K562 (cell line): ENCODE measurements at regions not wholly inside any gene's neighbourhood (a gene's known extent, or its start where the extent isn't known, plus 50 kb on each side); places are given as distances from the start of the nearest gene placed in this dataset.

Experiments used
- CSDE1 ChIP-seq, 2 experiments: fragments of 450-650 bp; IDR thresholded peaks; 2 replicates each; pipeline ENCODE4 v1.6.1; 2016; ENCODE audit warnings: mild to moderate bottlenecking in 1 of 2
- FOXA1 ChIP-seq: fragments of 450-650 bp; IDR thresholded peaks from 2 replicates; pipeline ENCODE4 v1.6.1; 2016; ENCODE audit warnings: mild to moderate bottlenecking, borderline replicate concordance
- IFI16 ChIP-seq: fragments of 250-450 bp; sonication (Bioruptor Pico); IDR thresholded peaks from 2 replicates; pipeline ENCODE4 v2.1.2; 2022; ENCODE audit warnings: mild to moderate bottlenecking, inconsistent platforms
- ZNF263 ChIP-seq: sonication (generic); formaldehyde crosslinking; IDR thresholded peaks from 2 replicates; pipeline ENCODE4 v1.8.0; 2022; ENCODE audit warnings: mild to moderate bottlenecking, missing genetic modification reagents, borderline replicate concordance
- TF ChIP-seq, protein P1 (sequence below): IDR thresholded peaks from 2 replicates; pipeline ENCODE4 v1.6.1; 2011; ENCODE audit warnings: borderline replicate concordance, low read depth, mild to moderate bottlenecking, moderate library complexity, low read length; ENCODE audit not compliant: insufficient read depth, poor library complexity, severe bottlenecking
- TF ChIP-seq, protein P2 (sequence below): fragments of 250-450 bp; sonication (Bioruptor Pico); IDR thresholded peaks from 2 replicates; pipeline ENCODE4 v1.4.0; 2020; ENCODE audit warnings: mild to moderate bottlenecking, moderate library complexity
- TF ChIP-seq, protein P3 (sequence below), 3 experiments: fragments of 200-800 bp in 1 of 3; fragments of 250-450 bp in 1 of 3; fragments of 450-650 bp in 1 of 3; sonication (Bioruptor Pico) in 1 of 3; sonication (Bioruptor generic) in 1 of 3; formaldehyde crosslinking in 1 of 3; IDR thresholded peaks; 2 replicates each; pipeline versions ENCODE4 v1.6.1 to v1.8.0; 2016 to 2022; ENCODE audit warnings: mild to moderate bottlenecking in 2 of 3, missing genetic modification characterization in 2 of 3, missing compliant biosample characterization in 1 of 3, moderate library complexity in 1 of 3

DNA sequence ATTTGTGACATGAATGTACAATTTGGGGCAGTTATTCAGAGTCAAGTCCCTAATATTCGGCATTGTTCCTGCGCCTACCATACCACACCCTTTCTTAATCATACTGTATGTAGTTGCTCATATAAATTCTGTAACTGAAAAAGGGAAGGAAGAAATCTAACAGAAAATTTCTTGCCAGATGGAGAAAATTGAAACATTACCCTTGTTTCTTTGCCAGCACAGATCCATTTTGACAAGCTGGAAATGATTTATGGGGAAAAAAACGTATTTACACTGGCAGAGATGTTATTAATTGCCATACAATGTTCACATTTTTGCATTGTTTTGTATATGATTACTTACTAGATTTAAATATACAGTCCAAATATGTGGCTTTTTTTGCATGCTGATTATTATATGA lies 363.8 kb upstream of the PKN2 start (continued):
- TF ChIP-seq FOXA1 (no peak), CSDE1 (IDR thresholded peaks at IDR 0.05) (no peak), ZNF263 (no peak), IFI16 (CRISPR knock-in tag) (no peak)
- TF ChIP-seq, protein P1, sequence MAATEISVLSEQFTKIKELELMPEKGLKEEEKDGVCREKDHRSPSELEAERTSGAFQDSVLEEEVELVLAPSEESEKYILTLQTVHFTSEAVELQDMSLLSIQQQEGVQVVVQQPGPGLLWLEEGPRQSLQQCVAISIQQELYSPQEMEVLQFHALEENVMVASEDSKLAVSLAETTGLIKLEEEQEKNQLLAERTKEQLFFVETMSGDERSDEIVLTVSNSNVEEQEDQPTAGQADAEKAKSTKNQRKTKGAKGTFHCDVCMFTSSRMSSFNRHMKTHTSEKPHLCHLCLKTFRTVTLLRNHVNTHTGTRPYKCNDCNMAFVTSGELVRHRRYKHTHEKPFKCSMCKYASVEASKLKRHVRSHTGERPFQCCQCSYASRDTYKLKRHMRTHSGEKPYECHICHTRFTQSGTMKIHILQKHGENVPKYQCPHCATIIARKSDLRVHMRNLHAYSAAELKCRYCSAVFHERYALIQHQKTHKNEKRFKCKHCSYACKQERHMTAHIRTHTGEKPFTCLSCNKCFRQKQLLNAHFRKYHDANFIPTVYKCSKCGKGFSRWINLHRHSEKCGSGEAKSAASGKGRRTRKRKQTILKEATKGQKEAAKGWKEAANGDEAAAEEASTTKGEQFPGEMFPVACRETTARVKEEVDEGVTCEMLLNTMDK, result no peak
- TF ChIP-seq, protein P2, sequence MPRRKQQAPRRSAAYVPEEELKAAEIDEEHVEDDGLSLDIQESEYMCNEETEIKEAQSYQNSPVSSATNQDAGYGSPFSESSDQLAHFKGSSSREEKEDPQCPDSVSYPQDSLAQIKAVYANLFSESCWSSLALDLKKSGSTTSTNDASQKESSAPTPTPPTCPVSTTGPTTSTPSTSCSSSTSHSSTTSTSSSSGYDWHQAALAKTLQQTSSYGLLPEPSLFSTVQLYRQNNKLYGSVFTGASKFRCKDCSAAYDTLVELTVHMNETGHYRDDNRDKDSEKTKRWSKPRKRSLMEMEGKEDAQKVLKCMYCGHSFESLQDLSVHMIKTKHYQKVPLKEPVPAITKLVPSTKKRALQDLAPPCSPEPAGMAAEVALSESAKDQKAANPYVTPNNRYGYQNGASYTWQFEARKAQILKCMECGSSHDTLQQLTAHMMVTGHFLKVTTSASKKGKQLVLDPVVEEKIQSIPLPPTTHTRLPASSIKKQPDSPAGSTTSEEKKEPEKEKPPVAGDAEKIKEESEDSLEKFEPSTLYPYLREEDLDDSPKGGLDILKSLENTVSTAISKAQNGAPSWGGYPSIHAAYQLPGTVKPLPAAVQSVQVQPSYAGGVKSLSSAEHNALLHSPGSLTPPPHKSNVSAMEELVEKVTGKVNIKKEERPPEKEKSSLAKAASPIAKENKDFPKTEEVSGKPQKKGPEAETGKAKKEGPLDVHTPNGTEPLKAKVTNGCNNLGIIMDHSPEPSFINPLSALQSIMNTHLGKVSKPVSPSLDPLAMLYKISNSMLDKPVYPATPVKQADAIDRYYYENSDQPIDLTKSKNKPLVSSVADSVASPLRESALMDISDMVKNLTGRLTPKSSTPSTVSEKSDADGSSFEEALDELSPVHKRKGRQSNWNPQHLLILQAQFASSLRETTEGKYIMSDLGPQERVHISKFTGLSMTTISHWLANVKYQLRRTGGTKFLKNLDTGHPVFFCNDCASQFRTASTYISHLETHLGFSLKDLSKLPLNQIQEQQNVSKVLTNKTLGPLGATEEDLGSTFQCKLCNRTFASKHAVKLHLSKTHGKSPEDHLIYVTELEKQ (CRISPR knock-in tag), result no peak
- TF ChIP-seq, protein P3, sequence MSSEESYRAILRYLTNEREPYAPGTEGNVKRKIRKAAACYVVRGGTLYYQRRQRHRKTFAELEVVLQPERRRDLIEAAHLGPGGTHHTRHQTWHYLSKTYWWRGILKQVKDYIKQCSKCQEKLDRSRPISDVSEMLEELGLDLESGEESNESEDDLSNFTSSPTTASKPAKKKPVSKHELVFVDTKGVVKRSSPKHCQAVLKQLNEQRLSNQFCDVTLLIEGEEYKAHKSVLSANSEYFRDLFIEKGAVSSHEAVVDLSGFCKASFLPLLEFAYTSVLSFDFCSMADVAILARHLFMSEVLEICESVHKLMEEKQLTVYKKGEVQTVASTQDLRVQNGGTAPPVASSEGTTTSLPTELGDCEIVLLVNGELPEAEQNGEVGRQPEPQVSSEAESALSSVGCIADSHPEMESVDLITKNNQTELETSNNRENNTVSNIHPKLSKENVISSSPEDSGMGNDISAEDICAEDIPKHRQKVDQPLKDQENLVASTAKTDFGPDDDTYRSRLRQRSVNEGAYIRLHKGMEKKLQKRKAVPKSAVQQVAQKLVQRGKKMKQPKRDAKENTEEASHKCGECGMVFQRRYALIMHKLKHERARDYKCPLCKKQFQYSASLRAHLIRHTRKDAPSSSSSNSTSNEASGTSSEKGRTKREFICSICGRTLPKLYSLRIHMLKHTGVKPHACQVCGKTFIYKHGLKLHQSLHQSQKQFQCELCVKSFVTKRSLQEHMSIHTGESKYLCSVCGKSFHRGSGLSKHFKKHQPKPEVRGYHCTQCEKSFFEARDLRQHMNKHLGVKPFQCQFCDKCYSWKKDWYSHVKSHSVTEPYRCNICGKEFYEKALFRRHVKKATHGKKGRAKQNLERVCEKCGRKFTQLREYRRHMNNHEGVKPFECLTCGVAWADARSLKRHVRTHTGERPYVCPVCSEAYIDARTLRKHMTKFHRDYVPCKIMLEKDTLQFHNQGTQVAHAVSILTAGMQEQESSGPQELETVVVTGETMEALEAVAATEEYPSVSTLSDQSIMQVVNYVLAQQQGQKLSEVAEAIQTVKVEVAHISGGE (CRISPR knock-in tag; IDR thresholded peaks at IDR 0.05), result no peak
